C4-2B (cell line): ENCODE measurements at regions not wholly inside any gene's neighbourhood (a gene's known extent, or its start where the extent isn't known, plus 50 kb on each side); places are given as distances from the start of the nearest gene placed in this dataset.

Experiments
- ZFX ChIP-seq: fragments of 450-650 bp; IDR thresholded peaks from 2 replicates; pipeline ENCODE4 v1.6.1; 2017
- TF ChIP-seq, protein P1 (sequence below): fragments of 450-650 bp; conservative IDR thresholded peaks from 2 replicates; pipeline ENCODE4 v1.5.1; 2017; ENCODE audit warnings: mild to moderate bottlenecking

DNA sequence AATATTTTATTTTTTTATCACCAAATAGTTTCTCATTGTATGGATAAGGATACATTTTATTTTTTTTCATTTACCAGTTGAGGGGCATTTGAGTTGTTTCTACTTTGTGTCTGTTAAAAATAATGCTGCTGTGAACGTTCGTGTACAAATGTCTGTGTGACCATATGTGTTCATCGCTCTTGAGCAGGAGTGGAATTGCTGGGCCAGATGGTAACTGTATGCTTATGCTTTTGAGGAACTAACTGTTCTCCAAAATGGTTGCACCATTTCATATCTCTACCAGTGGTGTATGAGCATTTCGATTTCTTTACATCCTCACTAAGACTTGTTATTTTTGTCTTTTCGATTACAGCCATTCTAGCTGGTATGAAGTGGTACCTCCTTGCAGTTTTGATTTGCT is 212.5 kb upstream of the N4BP1 start:
- TF ChIP-seq, protein P1, sequence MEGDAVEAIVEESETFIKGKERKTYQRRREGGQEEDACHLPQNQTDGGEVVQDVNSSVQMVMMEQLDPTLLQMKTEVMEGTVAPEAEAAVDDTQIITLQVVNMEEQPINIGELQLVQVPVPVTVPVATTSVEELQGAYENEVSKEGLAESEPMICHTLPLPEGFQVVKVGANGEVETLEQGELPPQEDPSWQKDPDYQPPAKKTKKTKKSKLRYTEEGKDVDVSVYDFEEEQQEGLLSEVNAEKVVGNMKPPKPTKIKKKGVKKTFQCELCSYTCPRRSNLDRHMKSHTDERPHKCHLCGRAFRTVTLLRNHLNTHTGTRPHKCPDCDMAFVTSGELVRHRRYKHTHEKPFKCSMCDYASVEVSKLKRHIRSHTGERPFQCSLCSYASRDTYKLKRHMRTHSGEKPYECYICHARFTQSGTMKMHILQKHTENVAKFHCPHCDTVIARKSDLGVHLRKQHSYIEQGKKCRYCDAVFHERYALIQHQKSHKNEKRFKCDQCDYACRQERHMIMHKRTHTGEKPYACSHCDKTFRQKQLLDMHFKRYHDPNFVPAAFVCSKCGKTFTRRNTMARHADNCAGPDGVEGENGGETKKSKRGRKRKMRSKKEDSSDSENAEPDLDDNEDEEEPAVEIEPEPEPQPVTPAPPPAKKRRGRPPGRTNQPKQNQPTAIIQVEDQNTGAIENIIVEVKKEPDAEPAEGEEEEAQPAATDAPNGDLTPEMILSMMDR = no peak
- TF ChIP-seq ZFX = no peak
